Activated T-helper 1 cell treated with anti-CD3 and anti-CD28 coated beads, Interleukin-12 subunit alpha, Interleukin-12 subunit beta, Interleukin-2, Interleukin-4 antibody, amounts not matched to agents 30 ng/mL and 10 ng/mL and 1 ng/mL, durations not matched to agents 14 hours and 24 hours and 36 hours (primary cell): ENCODE measurements at regions not wholly inside any gene's neighbourhood (a gene's known extent, or its start where the extent isn't known, plus 50 kb on each side); places are given as distances from the start of the nearest gene placed in this dataset.
"Not testable (repeated sequence)": the region's sequence is repeated elsewhere in the genome, so short reads cannot be mapped to it uniquely, and the experiment has no call there.

ENCODE experiments used
- DNase-seq: peaks from one replicate; pipeline ENCODE4 v3.0.0; 2021; ENCODE audit warnings: low spot score
- H3K27ac Mint-ChIP-seq: one replicate; pipeline ENCODE4 v1.8.0; 2021; ENCODE audit warnings: mild to moderate bottlenecking, mixed read lengths
- H3K27me3 Mint-ChIP-seq: one replicate; pipeline ENCODE4 v1.8.0; 2022; ENCODE audit warnings: mild to moderate bottlenecking, moderate library complexity, mixed read lengths; ENCODE audit not compliant: insufficient read depth
- H3K36me3 Mint-ChIP-seq: one replicate; pipeline ENCODE4 v1.8.0; 2021; ENCODE audit warnings: low read depth, mixed read lengths
- H3K4me1 Mint-ChIP-seq: one replicate; pipeline ENCODE4 v1.8.0; 2021; ENCODE audit warnings: low read depth, mixed read lengths
- H3K4me3 Mint-ChIP-seq: one replicate; pipeline ENCODE4 v1.8.0; 2021; ENCODE audit warnings: mild to moderate bottlenecking, moderate library complexity, mixed read lengths
- H3K9me3 Mint-ChIP-seq: one replicate; pipeline ENCODE4 v1.8.0; 2021; ENCODE audit warnings: mixed read lengths
- intact Hi-C: fragments of 100-400 bp; cut with micrococcal nuclease; formaldehyde crosslinking; loops from one replicate; pipeline ENCODE4 v1.15.1; 2024

DNA sequence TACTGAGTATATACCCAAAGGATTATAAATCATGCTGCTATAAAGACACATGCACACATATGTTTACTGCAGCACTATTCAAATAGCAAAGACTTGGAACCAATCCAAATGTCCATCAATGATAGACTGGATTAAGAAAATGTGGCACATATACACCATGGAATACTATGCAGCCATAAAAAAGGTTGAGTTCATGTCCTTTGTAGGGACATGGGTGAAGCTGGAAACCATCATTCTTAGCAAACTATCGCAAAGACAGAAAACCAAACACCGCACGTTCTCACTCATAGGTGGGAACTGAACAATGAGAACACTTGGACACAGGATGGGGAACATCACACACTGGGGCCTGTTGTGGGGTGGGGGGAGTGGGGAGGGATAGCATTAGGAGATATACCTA, 378.3 kb upstream of the PIK3R1 start:
- H3K4me3 Mint-ChIP-seq, H3K36me3 Mint-ChIP-seq, H3K9me3 Mint-ChIP-seq, H3K27ac Mint-ChIP-seq, H3K4me1 Mint-ChIP-seq, DNase-seq, H3K27me3 Mint-ChIP-seq, intact Hi-C loops: not testable (repeated sequence)

DNA sequence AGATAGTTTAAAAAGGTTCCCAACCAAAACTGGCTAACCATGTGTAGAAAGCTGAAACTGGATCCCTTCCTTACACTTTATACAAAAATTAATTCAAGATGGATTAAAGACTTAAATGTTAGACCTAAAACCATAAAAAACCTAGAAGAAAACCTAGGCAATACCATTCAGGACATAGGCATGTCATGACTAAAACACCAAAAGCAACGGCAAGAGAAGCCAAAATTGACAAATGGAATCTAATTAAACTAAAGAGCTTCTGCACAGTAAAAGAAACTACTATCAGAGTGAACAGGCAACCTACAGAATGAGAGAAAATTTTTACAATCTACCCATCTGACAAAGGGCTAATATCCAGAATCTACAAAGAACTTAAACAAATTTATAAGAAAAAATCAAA, 379.1 kb upstream of the PIK3R1 start:
- H3K4me1 Mint-ChIP-seq, H3K4me3 Mint-ChIP-seq, H3K9me3 Mint-ChIP-seq, DNase-seq, H3K36me3 Mint-ChIP-seq, H3K27me3 Mint-ChIP-seq, H3K27ac Mint-ChIP-seq, intact Hi-C loops: not testable (repeated sequence)

DNA sequence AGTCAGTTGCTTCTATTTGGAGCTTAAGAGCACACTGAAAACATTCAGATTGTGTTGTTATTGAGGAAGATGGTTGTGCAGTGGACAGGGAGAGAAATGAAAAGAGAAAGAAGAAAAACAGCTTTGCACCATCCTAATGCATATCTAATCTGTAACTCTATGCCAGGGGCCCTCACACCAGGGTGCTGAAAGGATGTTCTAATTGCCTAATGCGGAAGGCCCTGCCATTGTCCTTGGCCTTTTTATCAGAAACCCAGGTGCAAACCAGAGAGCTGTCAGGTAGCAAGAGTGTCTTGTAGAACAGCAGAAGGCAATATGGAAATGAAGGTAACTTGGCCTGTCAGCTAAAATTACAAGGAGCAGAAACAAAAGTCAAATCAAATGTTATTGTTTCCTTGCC, 384.5 kb upstream of the PIK3R1 start:
- Mint-ChIP-seq H3K27me3 (peaks cover 5% of the 10 kb centered on the region), H3K4me3 (no peak overlapping the region), H3K36me3 (no peaks in the 10 kb centered on the region), H3K4me1 (no peaks in the 10 kb centered on the region), H3K27ac (no peak overlapping the region), H3K9me3 (no peaks in the 10 kb centered on the region)
- no peak for DNase-seq
- intact Hi-C loops: no loop called here

DNA sequence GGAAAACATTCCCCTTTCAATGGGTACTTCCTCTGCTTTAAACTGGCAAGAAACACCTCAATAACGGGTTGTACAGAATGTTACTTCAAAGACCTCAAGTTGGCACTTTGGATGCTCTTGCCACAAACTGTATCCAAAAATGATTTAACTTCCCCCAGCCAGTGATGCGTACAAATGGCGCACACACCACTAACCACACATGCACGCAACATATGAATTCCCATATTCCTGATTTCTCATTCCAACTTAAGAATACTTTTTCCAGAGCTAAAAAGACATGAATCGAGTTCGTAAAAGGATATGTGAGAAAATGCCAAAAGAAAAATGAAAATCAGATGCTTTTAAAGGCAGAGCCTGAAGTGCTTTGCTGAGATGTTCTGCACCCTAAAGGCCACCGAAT, 388.0 kb upstream of the PIK3R1 start:
- Mint-ChIP-seq H3K4me3 (no peak overlapping the region), H3K4me1 (no peaks in the 10 kb centered on the region), H3K36me3 (no peaks in the 10 kb centered on the region), H3K9me3 (peaks cover 2% of the 10 kb centered on the region), H3K27ac (no peak overlapping the region), H3K27me3 (no peaks in the 10 kb centered on the region)
- intact Hi-C loops: no loop called here
- no peak for DNase-seq

- H3K36me3 Mint-ChIP-seq: no peaks in the 10 kb centered on the region
- no peaks in the 10 kb centered on the region for H3K27me3 Mint-ChIP-seq
- intact Hi-C loops: no loop called here
- no peak for DNase-seq
- peaks cover 2% of the 10 kb centered on the region for H3K9me3 Mint-ChIP-seq
- no peak overlapping the region for H3K27ac Mint-ChIP-seq
- H3K4me1 Mint-ChIP-seq: no peaks in the 10 kb centered on the region
- H3K4me3 Mint-ChIP-seq: no peak overlapping the region
These were observed 390.7 kb upstream of the PIK3R1 start for GRCh38 chr5:67824852-67825251.

GRCh38 chr5:67817652-67818051, 397.9 kb upstream of the PIK3R1 start:
- Mint-ChIP-seq H3K4me3 (no peak overlapping the region), H3K9me3 (no peaks in the 10 kb centered on the region), H3K36me3 (no peaks in the 10 kb centered on the region), H3K27me3 (no peaks in the 10 kb centered on the region), H3K4me1 (no peaks in the 10 kb centered on the region), H3K27ac (no peak overlapping the region)
- intact Hi-C loops: no loop called here
- DNase-seq: no peak

GRCh38 chr5:67816456-67816855, 399.1 kb upstream of the PIK3R1 start:
- intact Hi-C loops: no loop called here

GRCh38 chr5:67815455-67816391, 399.8 kb upstream of the PIK3R1 start:
- no peaks in the 10 kb centered on the region for H3K36me3 Mint-ChIP-seq
- H3K4me3 Mint-ChIP-seq: no peak overlapping the region
- no peak overlapping the region for H3K27ac Mint-ChIP-seq
- no peaks in the 10 kb centered on the region for H3K27me3 Mint-ChIP-seq
- no peaks in the 10 kb centered on the region for H3K9me3 Mint-ChIP-seq
- H3K4me1 Mint-ChIP-seq: no peaks in the 10 kb centered on the region
- DNase-seq: no peak
- intact Hi-C loops: no loop called here

More at GRCh38 chr5:67816456-67816855, 399.1 kb upstream of the PIK3R1 start:
- Mint-ChIP-seq H3K36me3 (no peaks in the 10 kb centered on the region), H3K4me1 (no peaks in the 10 kb centered on the region), H3K9me3 (no peaks in the 10 kb centered on the region), H3K4me3 (no peak overlapping the region), H3K27me3 (no peaks in the 10 kb centered on the region), H3K27ac (no peak overlapping the region)
- DNase-seq: no peak

GRCh38 chr5:67814569-67815311, 400.8 kb upstream of the PIK3R1 start:
- no peaks in the 10 kb centered on the region for H3K9me3 Mint-ChIP-seq
- H3K27ac Mint-ChIP-seq: no peak overlapping the region
- no peaks in the 10 kb centered on the region for H3K4me1 Mint-ChIP-seq
- intact Hi-C loops: no loop called here
- no peaks in the 10 kb centered on the region for H3K27me3 Mint-ChIP-seq
- no peak for DNase-seq
- H3K4me3 Mint-ChIP-seq: no peak overlapping the region
- no peaks in the 10 kb centered on the region for H3K36me3 Mint-ChIP-seq

DNA sequence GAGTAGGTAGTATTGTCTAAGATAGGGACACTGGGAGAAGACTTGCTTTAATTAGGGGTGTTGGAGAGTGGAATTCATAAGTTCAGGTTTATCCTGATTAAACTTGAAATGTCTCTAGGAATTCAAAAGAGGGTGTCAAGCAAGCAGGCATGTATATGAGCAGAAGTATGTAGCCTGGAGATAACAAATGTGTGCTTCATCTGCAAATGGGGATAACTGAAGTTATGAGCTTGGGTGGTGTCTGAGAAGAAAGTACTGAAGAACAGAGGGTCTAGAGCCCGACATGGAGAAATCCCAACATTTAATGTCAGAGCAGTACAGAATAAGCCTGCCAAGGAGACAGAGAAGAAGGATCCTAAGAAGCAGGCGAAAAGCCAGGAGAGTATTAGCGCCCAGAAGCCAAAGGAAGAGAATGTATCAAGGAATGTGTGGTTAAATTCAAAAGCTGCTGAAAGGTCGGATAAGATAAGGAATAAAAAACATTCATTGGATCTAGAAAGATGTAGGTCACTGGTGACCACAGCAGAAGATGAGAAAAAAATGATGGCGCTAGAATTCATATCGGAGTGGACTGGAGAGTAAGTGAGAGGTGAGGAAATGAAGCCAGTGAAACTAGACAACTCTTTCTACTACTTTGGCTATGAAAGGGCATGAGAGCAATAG, 401.5 kb upstream of the PIK3R1 start:
- Mint-ChIP-seq H3K27me3 (no peaks in the 10 kb centered on the region), H3K36me3 (no peaks in the 10 kb centered on the region), H3K27ac (no peak overlapping the region), H3K4me3 (no peak overlapping the region), H3K4me1 (no peaks in the 10 kb centered on the region), H3K9me3 (no peaks in the 10 kb centered on the region)
- intact Hi-C loops: no loop called here
- no peak for DNase-seq

- Mint-ChIP-seq H3K36me3 (no peaks in the 10 kb centered on the region), H3K4me1 (no peaks in the 10 kb centered on the region), H3K4me3 (no peak overlapping the region), H3K9me3 (no peaks in the 10 kb centered on the region), H3K27ac (no peak overlapping the region), H3K27me3 (no peaks in the 10 kb centered on the region)
- no peak for DNase-seq
- intact Hi-C loops: no loop called here
These were observed 406.0 kb upstream of the PIK3R1 start for GRCh38 chr5:67809589-67809988.

DNA sequence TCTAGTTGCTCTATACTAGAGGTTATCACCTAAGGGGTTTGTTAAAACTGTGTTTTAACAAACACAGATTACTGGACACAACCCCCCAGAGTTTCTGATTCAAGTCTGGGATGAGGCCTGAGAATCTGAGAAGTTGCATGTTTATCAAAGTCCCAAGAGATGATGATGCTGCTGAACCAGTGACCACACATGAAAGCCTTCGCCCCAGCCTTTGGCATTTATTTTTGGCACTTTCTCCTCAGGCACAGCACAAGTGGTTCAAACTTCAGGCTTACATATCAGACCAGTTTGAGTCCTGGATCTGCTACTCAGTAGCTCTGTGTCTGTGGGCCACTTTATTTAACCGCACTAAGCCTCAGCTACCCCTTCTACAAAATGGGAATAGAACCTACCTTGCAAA, 407.2 kb upstream of the PIK3R1 start:
- Mint-ChIP-seq H3K4me3 (no peak overlapping the region), H3K9me3 (no peaks in the 10 kb centered on the region), H3K36me3 (no peaks in the 10 kb centered on the region), H3K4me1 (no peaks in the 10 kb centered on the region), H3K27me3 (no peaks in the 10 kb centered on the region), H3K27ac (no peak overlapping the region)
- no peak for DNase-seq
- intact Hi-C loops: no loop called here

DNA sequence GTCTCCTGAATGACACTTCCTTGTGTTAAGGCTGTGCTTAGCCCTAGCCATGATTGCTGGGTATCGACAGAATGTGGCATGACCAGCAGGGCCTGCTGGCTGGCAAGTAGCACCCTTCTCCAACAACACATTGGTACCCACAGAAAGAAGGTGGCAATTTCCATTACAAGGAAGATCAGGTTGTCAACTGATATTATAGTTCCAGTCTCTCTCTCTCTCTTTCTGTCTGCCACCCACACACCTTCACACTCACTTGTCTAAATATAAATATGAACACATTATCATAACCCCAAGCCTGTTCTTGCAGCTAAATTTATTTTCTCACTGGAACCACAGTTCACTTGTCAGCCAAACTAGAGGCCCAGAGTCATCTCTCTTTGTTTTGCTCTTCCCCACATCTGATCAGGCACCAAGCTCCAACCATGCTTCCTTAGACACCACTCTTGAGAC, 408.1 kb upstream of the PIK3R1 start:
- Mint-ChIP-seq H3K4me3 (no peak overlapping the region), H3K4me1 (no peaks in the 10 kb centered on the region), H3K27me3 (no peaks in the 10 kb centered on the region), H3K27ac (no peak overlapping the region), H3K9me3 (no peaks in the 10 kb centered on the region), H3K36me3 (no peaks in the 10 kb centered on the region)
- no peak for DNase-seq
- intact Hi-C loops: no loop called here
